Endothelial cell of umbilical vein (primary cell): ENCODE measurements at regions not wholly inside any gene's neighbourhood (a gene's known extent, or its start where the extent isn't known, plus 50 kb on each side); places are given as distances from the start of the nearest gene placed in this dataset.

Experiments
- BruUV-seq: library from RNA; stranded (reverse); fragments of 400-500 nt; replicated peaks from 2 replicates; lab custom pipeline; 2021; lab: Mats Ljungman, UMichigan
- CTCF ChIA-PET: fragments of 300-600, 350-600 bp; sonication (Branson Sonifier 250); formaldehyde crosslinking; loops from one replicate; lab custom pipeline; 2021; ENCODE audit warnings: antibody characterized with exemption, inconsistent platforms; lab: Charles Lee
- POLR2A ChIA-PET: fragments of 300-600, 350-600 bp; sonication (Branson Sonifier 250); formaldehyde crosslinking; loops from one replicate; lab custom pipeline; 2021; ENCODE audit warnings: antibody characterized with exemption, inconsistent platforms; lab: Charles Lee
- DNase-seq: peaks from one replicate; pipeline ENCODE4 v3.0.0-alpha.2; 2011; ENCODE audit warnings: low read depth, low spot score
- FAIRE-seq: peaks from 2 replicates; lab custom pipeline; 2011; peaks lifted over from hg19 to GRCh38; lab: Jason Lieb, UNC
- H2AFZ ChIP-seq: 2 replicates; pipeline ENCODE4 v1.6.0; 2012; ENCODE audit warnings: low read depth, low read length, control low read depth, inconsistent platforms
- H3K27ac ChIP-seq: 2 replicates; pipeline ENCODE4 v1.5.1; 2011; ENCODE audit warnings: low read depth, mild to moderate bottlenecking, control low read depth, low read length, moderate library complexity; ENCODE audit not compliant: insufficient read depth
- H3K27me3 ChIP-seq, 2 experiments: 2 replicates each; pipeline versions ENCODE4 v1.6.0 to v1.6.1; 2011; ENCODE audit warnings: low read length in 2 of 2, mixed read lengths in 1 of 2; ENCODE audit not compliant: control insufficient read depth in 2 of 2, insufficient read depth in 2 of 2
- H3K36me3 ChIP-seq, 2 experiments: 2 replicates in 1 of 2; 3 replicates in 1 of 2; pipeline ENCODE4 v1.5.1; 2011; ENCODE audit warnings: low read length in 2 of 2, mild to moderate bottlenecking in 1 of 2, moderate library complexity in 1 of 2; ENCODE audit not compliant: control insufficient read depth in 2 of 2, insufficient read depth in 2 of 2; ENCODE audit errors: extremely low read depth in 1 of 2
- H3K4me1 ChIP-seq: 3 replicates; pipeline ENCODE4 v1.5.1; 2011; ENCODE audit warnings: mild to moderate bottlenecking, low read length; ENCODE audit not compliant: control insufficient read depth, insufficient read depth; ENCODE audit errors: extremely low read depth
- H3K4me2 ChIP-seq: 2 replicates; pipeline ENCODE4 v1.6.1; 2011; ENCODE audit warnings: low read length, control low read depth, mixed read lengths; ENCODE audit not compliant: insufficient read depth
- H3K4me3 ChIP-seq, 3 experiments: fragments of 200-600 bp in 1 of 3; sonication (generic), shearing (Covaris generic) in 1 of 3; replicated peaks in 1 of 3; 2 replicates each; pipeline ENCODE4 v1.5.1; 2011 to 2016; ENCODE audit warnings: control low read depth in 3 of 3, low read length in 3 of 3, mild to moderate bottlenecking in 2 of 3, inconsistent platforms in 1 of 3, low read depth in 1 of 3, moderate library complexity in 1 of 3; ENCODE audit not compliant: insufficient read depth in 1 of 3
- H3K79me2 ChIP-seq: 2 replicates; pipeline ENCODE4 v1.6.0; 2012; ENCODE audit warnings: low read length, inconsistent platforms; ENCODE audit not compliant: control insufficient read depth, insufficient read depth
- H3K9ac ChIP-seq: replicated peaks from 2 replicates; pipeline ENCODE3; 2011; ENCODE audit warnings: low read length, control low read depth; ENCODE audit not compliant: insufficient read depth; ENCODE audit errors: extremely low read depth
- H3K9me1 ChIP-seq: replicated peaks from 3 replicates; pipeline ENCODE4 v1.6.0; 2011; ENCODE audit warnings: mild to moderate bottlenecking, low read length; ENCODE audit not compliant: control insufficient read depth, insufficient read depth; ENCODE audit errors: extremely low read depth
- H3K9me3 ChIP-seq: replicated peaks from 2 replicates; pipeline ENCODE4 v1.5.1; 2012; ENCODE audit warnings: low read length, inconsistent platforms; ENCODE audit not compliant: control insufficient read depth, insufficient read depth
- H4K20me1 ChIP-seq: replicated peaks from 2 replicates; pipeline ENCODE3; 2011; ENCODE audit warnings: mild to moderate bottlenecking, low read length; ENCODE audit not compliant: control insufficient read depth, insufficient read depth; ENCODE audit errors: extremely low read depth
- EZH2 ChIP-seq: IDR thresholded peaks from 2 replicates; pipeline ENCODE4 v1.6.1; 2012; ENCODE audit warnings: borderline replicate concordance, low read depth, mild to moderate bottlenecking, moderate library complexity, low read length, inconsistent platforms; ENCODE audit not compliant: severe bottlenecking
- FOS ChIP-seq: IDR thresholded peaks from 2 replicates; pipeline ENCODE4 v1.6.1; 2011; ENCODE audit warnings: mild to moderate bottlenecking, low read length, moderate library complexity, borderline replicate concordance; ENCODE audit not compliant: insufficient read depth
- GATA2 ChIP-seq: IDR thresholded peaks from 2 replicates; pipeline ENCODE4 v1.7.0; 2011; ENCODE audit warnings: low read depth, mild to moderate bottlenecking, moderate library complexity, mixed read lengths, low read length; ENCODE audit not compliant: insufficient read length, insufficient read depth
- JUN ChIP-seq: IDR thresholded peaks from 2 replicates; pipeline ENCODE4 v1.6.1; 2011; ENCODE audit warnings: borderline replicate concordance, low read depth; ENCODE audit not compliant: insufficient read length, insufficient read depth
- MYC ChIP-seq: IDR thresholded peaks from one replicate; pipeline ENCODE4 v1.6.1; 2011; ENCODE audit warnings: mild to moderate bottlenecking, low read depth, low read length
- POLR2A ChIP-seq: IDR thresholded peaks from 2 replicates; pipeline ENCODE4 v1.6.1; 2012; ENCODE audit warnings: low read depth, mild to moderate bottlenecking, control low read depth, low read length
- POLR2AphosphoS5 ChIP-seq: IDR thresholded peaks from 2 replicates; pipeline ENCODE4 v1.6.1; 2012; ENCODE audit warnings: low read depth, mild to moderate bottlenecking, control low read depth, low read length, moderate library complexity; ENCODE audit not compliant: insufficient read depth
- dilution Hi-C: fragments of 300-500 bp; cut with MboI; formaldehyde crosslinking; loops from one replicate; pipeline ENCODE4 v1.15.0; 2019; ENCODE audit warnings: low sequenced_read_pairs; ENCODE audit not compliant: extremely low pct_ligation_motif_present
- intact Hi-C: fragments of 100-400 bp; cut with micrococcal nuclease; formaldehyde crosslinking; loops from one replicate; pipeline ENCODE4 v1.10.0; 2022
- TF ChIP-seq, protein P1 (sequence below), 2 donors: IDR thresholded peaks; 1 replicate in 1 of 2; 2 replicates in 1 of 2; pipeline ENCODE4 v1.5.1; 2011; ENCODE audit warnings: low read length in 2 of 2, mild to moderate bottlenecking in 2 of 2, moderate library complexity in 2 of 2, control low read depth in 1 of 2, inconsistent platforms in 1 of 2, low read depth in 1 of 2; ENCODE audit not compliant: insufficient read depth in 1 of 2; ENCODE audit errors: extremely low read depth in 1 of 2

DNA sequence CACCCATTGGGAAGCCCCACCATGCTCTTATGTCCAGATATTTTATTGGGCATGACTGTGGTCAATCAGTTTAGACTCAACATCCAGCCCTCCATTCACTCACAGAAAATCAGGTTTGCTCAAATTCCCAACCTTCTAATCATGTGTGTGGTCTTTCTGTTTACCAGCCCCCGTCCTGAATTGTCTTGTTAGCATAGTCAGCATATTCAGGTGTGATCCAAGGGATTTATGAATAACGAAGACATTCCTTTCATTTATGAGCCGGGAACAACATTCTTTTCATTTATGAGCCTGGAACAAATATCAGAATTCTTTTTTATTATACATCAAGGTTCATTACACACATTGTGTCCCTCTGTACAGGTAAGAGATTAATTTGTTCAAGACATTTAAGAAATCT, 376.3 kb upstream of the POM121L12 start:
- DNase-seq: no peak
- Histone ChIP-seq H3K9me1 (no peaks in the 10 kb centered on the region), H3K36me3 (no peaks in the 10 kb centered on the region), H3K27ac (no peak overlapping the region), H3K4me1 (no peaks in the 10 kb centered on the region), H2AFZ (no peak overlapping the region), H4K20me1 (no peaks in the 10 kb centered on the region), H3K9ac (no peak overlapping the region), H3K4me2 (no peak overlapping the region), H3K79me2 (no peaks in the 10 kb centered on the region), H3K4me3 (no peak overlapping the region), H3K27me3 (no peaks in the 10 kb centered on the region), H3K9me3 (no peaks in the 10 kb centered on the region)
- ChIA-PET CTCF (no interaction called here), POLR2A (no interaction called here)
- no peak for TF ChIP-seq POLR2A
- no peak for TF ChIP-seq POLR2AphosphoS5
- TF ChIP-seq, protein P1, sequence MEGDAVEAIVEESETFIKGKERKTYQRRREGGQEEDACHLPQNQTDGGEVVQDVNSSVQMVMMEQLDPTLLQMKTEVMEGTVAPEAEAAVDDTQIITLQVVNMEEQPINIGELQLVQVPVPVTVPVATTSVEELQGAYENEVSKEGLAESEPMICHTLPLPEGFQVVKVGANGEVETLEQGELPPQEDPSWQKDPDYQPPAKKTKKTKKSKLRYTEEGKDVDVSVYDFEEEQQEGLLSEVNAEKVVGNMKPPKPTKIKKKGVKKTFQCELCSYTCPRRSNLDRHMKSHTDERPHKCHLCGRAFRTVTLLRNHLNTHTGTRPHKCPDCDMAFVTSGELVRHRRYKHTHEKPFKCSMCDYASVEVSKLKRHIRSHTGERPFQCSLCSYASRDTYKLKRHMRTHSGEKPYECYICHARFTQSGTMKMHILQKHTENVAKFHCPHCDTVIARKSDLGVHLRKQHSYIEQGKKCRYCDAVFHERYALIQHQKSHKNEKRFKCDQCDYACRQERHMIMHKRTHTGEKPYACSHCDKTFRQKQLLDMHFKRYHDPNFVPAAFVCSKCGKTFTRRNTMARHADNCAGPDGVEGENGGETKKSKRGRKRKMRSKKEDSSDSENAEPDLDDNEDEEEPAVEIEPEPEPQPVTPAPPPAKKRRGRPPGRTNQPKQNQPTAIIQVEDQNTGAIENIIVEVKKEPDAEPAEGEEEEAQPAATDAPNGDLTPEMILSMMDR (IDR thresholded peaks at IDR 0.05; ENCODE audit: extremely low read depth in 1 of 2, insufficient read depth in 1 of 2, low read depth in 1 of 2, low read length in 2 of 2): no peak
- no peak for TF ChIP-seq EZH2
- BruUV-seq: no TSS peak
- dilution Hi-C loops: no loop called here
- intact Hi-C loops: no loop called here
- no peak for FAIRE-seq

GRCh38 chr7:52656098-52656497, 379.3 kb upstream of the POM121L12 start:
- Histone ChIP-seq H3K27me3 (no peaks in the 10 kb centered on the region), H3K4me2 (no peak overlapping the region), H3K79me2 (no peaks in the 10 kb centered on the region), H4K20me1 (no peaks in the 10 kb centered on the region), H3K4me1 (no peaks in the 10 kb centered on the region), H3K4me3 (no peak overlapping the region), H3K36me3 (no peaks in the 10 kb centered on the region), H3K9me1 (no peaks in the 10 kb centered on the region), H3K9me3 (no peaks in the 10 kb centered on the region), H3K9ac (no peak overlapping the region), H2AFZ (no peak overlapping the region), H3K27ac (no peak overlapping the region)
- BruUV-seq: no TSS peak
- TF ChIP-seq JUN (no peak), FOS (no peak), GATA2 (no peak), MYC (no peak), POLR2A (no peak), POLR2AphosphoS5 (no peak), EZH2 (no peak)
- intact Hi-C loops: no loop called here
- ChIA-PET CTCF (no interaction called here), POLR2A (no interaction called here)
- DNase-seq (no peak), FAIRE-seq (no peak)
- dilution Hi-C loops: no loop called here
